ENCODE measurements at regions not wholly inside any gene's neighbourhood (a gene's known extent, or its start where the extent isn't known, plus 50 kb on each side); places are given as distances from the start of the nearest gene placed in this dataset.

DNA sequence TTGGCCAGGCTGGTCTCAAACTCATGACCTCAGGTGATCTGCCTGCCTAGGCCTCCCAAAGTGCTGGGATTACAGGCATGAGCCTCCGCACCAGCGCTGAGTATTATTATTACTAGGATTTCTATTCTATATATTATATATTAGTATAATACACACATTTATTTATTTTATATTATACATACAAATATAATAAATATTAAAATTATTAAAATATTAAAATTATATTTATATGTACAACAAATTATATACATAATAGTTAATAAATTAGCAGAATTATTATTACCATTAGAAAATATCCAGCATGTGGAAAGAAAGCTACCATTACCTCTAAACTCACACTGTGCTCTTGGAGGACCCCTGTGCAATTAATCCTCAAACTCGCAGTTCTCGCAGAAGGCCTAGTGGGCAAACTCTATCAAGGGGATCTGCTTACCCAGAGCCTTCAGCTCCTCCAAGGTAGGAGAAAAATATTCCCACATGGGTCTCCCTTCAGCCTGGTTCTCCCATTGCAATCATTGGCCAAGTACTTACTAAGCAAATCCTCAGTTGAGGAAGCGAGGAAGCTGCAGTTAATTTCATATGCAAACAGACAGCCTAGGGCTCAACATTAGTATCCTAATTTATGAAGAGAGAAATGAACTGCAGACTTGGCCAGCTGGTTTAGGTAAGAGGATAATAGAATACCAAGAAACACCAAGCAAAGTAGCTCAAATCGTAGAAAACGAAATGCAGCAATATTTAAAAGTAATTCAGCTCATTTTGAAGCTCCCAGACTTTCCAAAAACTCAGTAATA is 241.4 kb upstream of the IRX5 start:
- Histone ChIP-seq H3K4me3 (ENCODE audit: low read depth, low read length) (no peak overlapping the region), H3K36me3 (replicated peaks) (no peaks in the 10 kb centered on the region), H3K27me3 (replicated peaks) (no peaks in the 10 kb centered on the region), H3K27ac (no peak overlapping the region)
- in situ Hi-C loops (cut with HindIII; ENCODE audit: low pct_ligation_motif_present, low sequenced_read_pairs): no loop called here
- TF ChIP-seq, protein P1, sequence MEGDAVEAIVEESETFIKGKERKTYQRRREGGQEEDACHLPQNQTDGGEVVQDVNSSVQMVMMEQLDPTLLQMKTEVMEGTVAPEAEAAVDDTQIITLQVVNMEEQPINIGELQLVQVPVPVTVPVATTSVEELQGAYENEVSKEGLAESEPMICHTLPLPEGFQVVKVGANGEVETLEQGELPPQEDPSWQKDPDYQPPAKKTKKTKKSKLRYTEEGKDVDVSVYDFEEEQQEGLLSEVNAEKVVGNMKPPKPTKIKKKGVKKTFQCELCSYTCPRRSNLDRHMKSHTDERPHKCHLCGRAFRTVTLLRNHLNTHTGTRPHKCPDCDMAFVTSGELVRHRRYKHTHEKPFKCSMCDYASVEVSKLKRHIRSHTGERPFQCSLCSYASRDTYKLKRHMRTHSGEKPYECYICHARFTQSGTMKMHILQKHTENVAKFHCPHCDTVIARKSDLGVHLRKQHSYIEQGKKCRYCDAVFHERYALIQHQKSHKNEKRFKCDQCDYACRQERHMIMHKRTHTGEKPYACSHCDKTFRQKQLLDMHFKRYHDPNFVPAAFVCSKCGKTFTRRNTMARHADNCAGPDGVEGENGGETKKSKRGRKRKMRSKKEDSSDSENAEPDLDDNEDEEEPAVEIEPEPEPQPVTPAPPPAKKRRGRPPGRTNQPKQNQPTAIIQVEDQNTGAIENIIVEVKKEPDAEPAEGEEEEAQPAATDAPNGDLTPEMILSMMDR (IDR thresholded peaks at IDR 0.05; ENCODE audit: low read depth, low read length, missing control alignments): no peak
- DNase-seq: no peak

DNA sequence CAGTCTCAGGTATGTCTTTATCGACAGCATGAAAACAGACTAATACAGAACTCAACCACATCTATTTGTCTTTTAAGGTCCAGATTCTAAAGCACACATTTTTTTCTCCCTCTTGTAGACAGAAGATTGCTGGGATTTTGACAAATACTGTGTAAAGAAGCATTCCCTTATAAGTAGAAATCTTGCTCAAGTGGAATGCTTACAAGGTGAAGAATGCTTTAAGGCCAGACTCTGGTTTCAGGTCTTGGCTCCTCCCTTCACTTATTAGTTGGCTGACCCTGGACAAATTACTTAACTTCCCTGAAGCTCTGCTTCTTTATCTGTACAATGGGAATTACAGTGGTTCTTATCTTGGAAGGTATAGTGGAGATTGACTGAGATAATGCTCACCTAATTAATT is 242.3 kb upstream of the IRX5 start:
- Histone ChIP-seq H3K27ac (no peak overlapping the region), H3K27me3 (replicated peaks) (no peaks in the 10 kb centered on the region), H3K4me3 (ENCODE audit: low read depth, low read length) (no peak overlapping the region), H3K36me3 (replicated peaks) (no peaks in the 10 kb centered on the region)
- in situ Hi-C loops (cut with HindIII; ENCODE audit: low pct_ligation_motif_present, low sequenced_read_pairs): no loop called here
- TF ChIP-seq, protein P1 (IDR thresholded peaks at IDR 0.05; ENCODE audit: low read depth, low read length, missing control alignments): no peak
- no peak for DNase-seq

DNA sequence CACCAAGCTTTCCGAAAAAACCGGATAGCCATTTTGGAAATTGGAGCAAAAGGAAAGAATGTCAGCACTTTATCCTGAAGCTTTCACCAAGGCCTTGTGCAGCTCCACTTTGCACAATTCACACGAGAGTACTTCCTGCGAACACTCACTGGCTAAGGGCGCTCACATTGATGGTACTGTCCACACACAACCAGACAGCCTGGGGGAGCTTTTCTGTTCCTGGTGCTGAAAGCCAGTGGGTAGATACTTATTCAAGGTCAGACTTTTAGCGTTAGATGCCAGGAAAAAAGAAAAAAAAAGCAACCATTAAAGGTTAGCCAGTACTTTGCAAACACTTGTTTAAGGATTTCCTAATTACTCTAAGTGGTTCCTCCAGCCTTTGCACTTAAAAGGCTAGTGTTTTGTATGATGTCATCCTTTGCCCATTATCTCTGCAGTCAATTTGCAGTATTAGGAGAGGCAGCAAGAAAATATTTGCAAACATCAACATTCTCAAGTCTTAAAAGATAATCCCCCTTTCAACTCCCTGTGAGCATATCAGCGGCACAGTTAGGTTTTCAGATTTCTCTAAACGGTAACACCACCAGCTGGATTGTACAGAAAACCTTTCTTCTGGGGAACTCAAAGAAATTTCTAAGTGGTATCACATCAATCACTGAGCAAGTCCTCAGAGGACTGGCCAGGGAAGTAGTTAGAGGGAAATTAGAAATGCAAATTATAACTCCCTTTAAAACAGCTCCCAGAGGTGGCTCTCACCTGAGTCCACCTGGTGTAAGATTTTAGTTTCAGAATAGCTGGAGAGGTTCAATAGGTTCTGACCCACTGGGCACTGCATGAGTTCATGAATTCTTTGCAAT is 243.4 kb upstream of the IRX5 start:
- no peak for DNase-seq
- H3K27ac ChIP-seq: no peak overlapping the region
- in situ Hi-C loops (cut with HindIII; ENCODE audit: low pct_ligation_motif_present, low sequenced_read_pairs): no loop called here

DNA sequence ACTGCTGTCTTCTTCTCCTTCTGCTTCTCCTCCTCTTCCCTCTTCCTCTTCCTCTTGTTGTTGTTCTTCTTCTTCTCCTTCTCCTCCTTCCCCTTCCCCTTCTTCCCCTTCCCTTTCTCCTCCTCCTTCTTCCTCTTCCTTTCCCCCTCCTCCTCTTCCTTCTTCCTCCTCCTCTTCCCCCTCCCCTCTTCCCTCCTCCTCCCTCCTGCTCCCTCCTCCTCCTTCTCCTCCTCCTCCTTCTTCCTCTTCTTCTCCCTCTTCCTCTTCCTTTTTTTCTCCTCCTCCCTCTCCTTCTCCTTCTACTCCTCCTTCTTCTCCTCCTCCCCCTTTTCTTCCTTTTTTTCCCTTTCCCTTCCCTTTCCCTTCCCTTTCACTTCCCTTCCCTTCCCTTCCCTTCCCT is 245.0 kb upstream of the IRX5 start:
- Histone ChIP-seq H3K4me3 (ENCODE audit: low read depth, low read length) (no peak overlapping the region), H3K27me3 (replicated peaks) (no peaks in the 10 kb centered on the region), H3K27ac (no peak overlapping the region), H3K36me3 (replicated peaks) (no peaks in the 10 kb centered on the region)
- TF ChIP-seq, protein P1 (IDR thresholded peaks at IDR 0.05; ENCODE audit: low read depth, low read length, missing control alignments): no peak
- in situ Hi-C loops (cut with HindIII; ENCODE audit: low pct_ligation_motif_present, low sequenced_read_pairs): no loop called here
- DNase-seq: no peak

More for the DNA sequence above, 243.4 kb upstream of the IRX5 start:
- Histone ChIP-seq H3K36me3 (replicated peaks) (no peaks in the 10 kb centered on the region), H3K4me3 (ENCODE audit: low read depth, low read length) (no peak overlapping the region), H3K27me3 (replicated peaks) (no peaks in the 10 kb centered on the region)
- TF ChIP-seq, protein P1 (IDR thresholded peaks at IDR 0.05; ENCODE audit: low read depth, low read length, missing control alignments): no peak

DNA sequence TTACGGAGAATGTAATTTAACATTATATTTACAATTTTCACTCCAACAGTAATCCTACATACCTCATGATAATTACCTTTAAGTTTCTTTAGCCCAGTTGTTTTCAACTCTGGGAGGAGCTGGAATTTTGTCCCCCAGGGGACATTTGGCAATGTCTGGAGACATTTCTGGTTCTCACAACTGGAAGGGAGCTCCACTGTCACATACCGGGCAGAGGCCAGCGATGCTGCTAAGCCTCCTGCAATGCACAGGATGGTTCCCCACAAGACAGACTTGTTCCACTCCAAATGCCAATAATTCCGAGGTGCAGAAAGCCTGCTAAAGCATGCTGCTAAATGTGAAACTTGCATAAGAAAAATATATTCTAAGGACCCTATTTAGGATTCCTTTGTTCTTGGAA is 251.1 kb upstream of the IRX5 start:
- no peak for DNase-seq
- in situ Hi-C loops (cut with HindIII; ENCODE audit: low pct_ligation_motif_present, low sequenced_read_pairs): no loop called here
- no peak overlapping the region for H3K27ac ChIP-seq
- H3K4me3 ChIP-seq (ENCODE audit: low read depth, low read length): no peak overlapping the region
- H3K27me3 ChIP-seq (replicated peaks): no peaks in the 10 kb centered on the region
- TF ChIP-seq, protein P1 (IDR thresholded peaks at IDR 0.05; ENCODE audit: low read depth, low read length, missing control alignments): no peak
- no peaks in the 10 kb centered on the region for H3K36me3 ChIP-seq (replicated peaks)
